GM12878 (cell line): ENCODE measurements at regions not wholly inside any gene's neighbourhood (a gene's known extent, or its start where the extent isn't known, plus 50 kb on each side); places are given as distances from the start of the nearest gene placed in this dataset.

Experiments
- ATAC-seq: fragments of 200-7000 bp; cut with Tn5 transposase; 3 replicates; pipeline ENCODE4 v1.9.1; 2020; ENCODE audit warnings: mild to moderate bottlenecking, moderate library complexity
- BruUV-seq: library from RNA; stranded (reverse); fragments of 400-500 nt; replicated peaks from 2 replicates; lab custom pipeline; 2021; lab: Mats Ljungman, UMichigan
- CTCF ChIA-PET: fragments of 300-600 bp; sonication (Branson Sonifier 250); formaldehyde crosslinking; extraction: SDS; loops from one replicate; lab custom pipeline; 2021; ENCODE audit warnings: inconsistent platforms; lab: Yijun Ruan, JAX
- POLR2A ChIA-PET: fragments of 350-600 bp; formaldehyde crosslinking; extraction: SDS; loops from one replicate; lab custom pipeline; 2021; ENCODE audit warnings: inconsistent platforms; lab: Charles Lee
- RAD21 ChIA-PET: fragments of 300-600 bp; sonication (Branson Sonifier 250); formaldehyde crosslinking; loops from one replicate; lab custom pipeline; 2023; ENCODE audit warnings: antibody characterized with exemption; ENCODE audit not compliant: unreplicated experiment; lab: Charles Lee
- SMC1A ChIA-PET: fragments of 300-600 bp; sonication (Branson Sonifier 250); formaldehyde crosslinking; loops from one replicate; lab custom pipeline; 2023; ENCODE audit not compliant: unreplicated experiment, uncharacterized antibody; lab: Charles Lee
- DNase-seq: peaks from one replicate; pipeline ENCODE4 v3.0.0-alpha.2; 2011; ENCODE audit warnings: low read depth, low spot score
- FAIRE-seq: peaks from 3 replicates; lab custom pipeline; 2011; peaks lifted over from hg19 to GRCh38; lab: Jason Lieb, UNC
- H2AFZ ChIP-seq: 2 replicates; pipeline ENCODE4 v1.6.0; 2011; ENCODE audit warnings: low read depth, low read length, control low read depth; ENCODE audit not compliant: control insufficient read depth
- H3K27ac ChIP-seq: 2 replicates; pipeline ENCODE4 v1.5.1; 2011; ENCODE audit warnings: control low read depth; ENCODE audit not compliant: control insufficient read depth, insufficient read depth
- H3K27me3 ChIP-seq, 2 experiments: replicated peaks in 1 of 2; 2 replicates each; pipeline versions ENCODE4 v1.6.0 to v1.6.1; 2011; ENCODE audit warnings: low read length in 1 of 2; ENCODE audit not compliant: control insufficient read depth in 2 of 2, insufficient read depth in 2 of 2
- H3K36me3 ChIP-seq, 2 experiments: 2 replicates each; pipeline ENCODE4 v1.5.1; 2011; ENCODE audit warnings: low read length in 1 of 2; ENCODE audit not compliant: control insufficient read depth in 2 of 2, insufficient read depth in 2 of 2
- H3K4me1 ChIP-seq: 2 replicates; pipeline ENCODE4 v1.6.1; 2011; ENCODE audit warnings: mild to moderate bottlenecking, low read length, moderate library complexity, mixed read lengths; ENCODE audit not compliant: control insufficient read depth, insufficient read depth
- H3K4me2 ChIP-seq: 2 replicates; pipeline ENCODE4 v1.6.0; 2011; ENCODE audit warnings: control low read depth; ENCODE audit not compliant: control insufficient read depth, insufficient read depth
- H3K4me3 ChIP-seq: fragments of 200-600 bp; sonication (generic); 2 replicates; pipeline ENCODE4 v1.5.1; 2016
- H3K79me2 ChIP-seq: 2 replicates; pipeline ENCODE4 v1.6.0; 2011; ENCODE audit warnings: low read length; ENCODE audit not compliant: control insufficient read depth, insufficient read depth
- H3K9ac ChIP-seq: 2 replicates; pipeline ENCODE4 v1.8.0; 2011; ENCODE audit warnings: low read length, control low read depth, mixed read lengths; ENCODE audit not compliant: control insufficient read depth, insufficient read depth
- H3K9me3 ChIP-seq: replicated peaks from 3 replicates; pipeline ENCODE4 v1.5.1; 2011; ENCODE audit warnings: mild to moderate bottlenecking, low read length; ENCODE audit not compliant: control insufficient read depth, insufficient read depth
- H4K20me1 ChIP-seq: 2 replicates; pipeline ENCODE4 v1.6.0; 2011; ENCODE audit not compliant: control insufficient read depth, insufficient read depth
- ETV6 ChIP-seq, 2 experiments: fragments of 450-650 bp in 1 of 2; IDR thresholded peaks in 1 of 2; conservative IDR thresholded peaks in 1 of 2; 2 replicates each; pipeline ENCODE4 v1.6.1; 2014; ENCODE audit warnings: antibody characterized with exemption in 1 of 2, borderline replicate concordance in 1 of 2, low read depth in 1 of 2, mild to moderate bottlenecking in 1 of 2, moderate library complexity in 1 of 2
- JUND ChIP-seq: IDR thresholded peaks from 2 replicates; pipeline ENCODE4 v1.6.1; 2012; ENCODE audit warnings: low read depth, mild to moderate bottlenecking, low read length, improper control_type of control experiment, moderate library complexity
- KAT2A ChIP-seq: conservative IDR thresholded peaks from 2 replicates; pipeline ENCODE4 v1.6.1; 2011; ENCODE audit warnings: low read depth, low read length; ENCODE audit not compliant: control insufficient read depth
- RCOR1 ChIP-seq: conservative IDR thresholded peaks from 2 replicates; pipeline ENCODE4 v1.6.1; 2012; ENCODE audit warnings: low read depth, low read length, improper control_type of control experiment
- WGBS: methylation state at CpG from one replicate; pipeline ENCODE4 v1.1.6; 2016; ENCODE audit warnings: low lambda C conversion rate; ENCODE audit not compliant: insufficient replicate concordance, insufficient coverage; ENCODE audit errors: missing lambda C conversion rate; 5-methylcytosine and 5-hydroxymethylcytosine counted together
- in situ Hi-C: fragments of 300-500 bp; cut with MboI; formaldehyde crosslinking; loops from 9 replicates; pipeline ENCODE4 v1.14.3; 2018; ENCODE audit warnings: mixed read lengths
- intact Hi-C: fragments of 100-400 bp; cut with micrococcal nuclease; formaldehyde crosslinking; loops from one replicate; pipeline ENCODE4 v1.14.2; 2022; ENCODE audit not compliant: unreplicated experiment
- TF ChIP-seq, protein P1 (sequence below): fragments of 450-650 bp; IDR thresholded peaks from 2 replicates; pipeline ENCODE4 v1.6.1; 2017; ENCODE audit warnings: mild to moderate bottlenecking, moderate library complexity

DNA sequence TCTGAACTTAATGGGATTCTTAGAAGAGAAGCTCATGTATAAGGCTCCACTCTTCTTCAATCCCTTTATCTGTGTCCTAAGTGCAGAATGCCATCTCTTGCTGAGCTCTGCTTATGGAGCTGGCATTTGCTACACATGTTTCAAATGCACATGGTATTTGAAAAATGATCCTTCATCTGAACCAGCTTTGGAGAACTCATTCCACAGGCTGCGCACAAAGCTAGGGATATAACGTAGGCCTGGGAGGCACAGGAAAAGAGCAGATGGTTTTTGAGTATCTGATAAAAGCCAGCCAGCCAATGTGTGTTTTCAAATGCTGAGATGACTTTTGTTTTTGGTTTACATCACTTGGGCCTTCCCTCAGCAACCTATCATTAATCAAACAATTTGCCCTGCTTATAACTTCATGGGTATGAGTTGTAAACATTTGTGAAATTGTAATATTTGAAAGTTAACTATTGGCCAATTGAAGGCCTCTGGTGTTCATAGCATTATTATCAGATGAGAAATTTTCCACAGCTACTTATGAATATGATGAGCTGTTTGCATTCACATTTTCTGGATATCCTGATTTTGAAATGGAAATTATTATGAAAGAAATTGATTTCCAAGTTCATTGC, 729.0 kb downstream of the FGF9 start:
- ATAC-seq: no peak

More for the DNA sequence above, 729.0 kb downstream of the FGF9 start:
- in situ Hi-C loops (no loop called here), intact Hi-C loops (no loop called here)
- ChIA-PET SMC1A (no interaction called here), RAD21 (no interaction called here), CTCF (interaction anchor here (1.0 kb wide), 1 partner anchor 59 kb away, joined by 3 read pairs; no protein-coding TSS in a partner anchor), POLR2A (no interaction called here)
- no TSS peak for BruUV-seq
- Histone ChIP-seq H3K27me3 (no peaks in the 10 kb centered on the region), H3K4me1 (no peaks in the 10 kb centered on the region), H4K20me1 (no peaks in the 10 kb centered on the region), H3K9me3 (no peaks in the 10 kb centered on the region), H3K9ac (no peak overlapping the region), H2AFZ (no peak overlapping the region), H3K79me2 (no peaks in the 10 kb centered on the region), H3K4me2 (no peak overlapping the region), H3K36me3 (no peaks in the 10 kb centered on the region), H3K27ac (no peak overlapping the region), H3K4me3 (no peak overlapping the region)
- TF ChIP-seq RCOR1 (no peak), ETV6 (conservative IDR thresholded peaks at IDR 0.05 in 1 of 2, IDR thresholded peaks at IDR 0.05 in 1 of 2; ENCODE audit: borderline replicate concordance in 1 of 2, low read depth in 1 of 2) (no peak), JUND (no peak), KAT2A (no peak)
- TF ChIP-seq, protein P1, sequence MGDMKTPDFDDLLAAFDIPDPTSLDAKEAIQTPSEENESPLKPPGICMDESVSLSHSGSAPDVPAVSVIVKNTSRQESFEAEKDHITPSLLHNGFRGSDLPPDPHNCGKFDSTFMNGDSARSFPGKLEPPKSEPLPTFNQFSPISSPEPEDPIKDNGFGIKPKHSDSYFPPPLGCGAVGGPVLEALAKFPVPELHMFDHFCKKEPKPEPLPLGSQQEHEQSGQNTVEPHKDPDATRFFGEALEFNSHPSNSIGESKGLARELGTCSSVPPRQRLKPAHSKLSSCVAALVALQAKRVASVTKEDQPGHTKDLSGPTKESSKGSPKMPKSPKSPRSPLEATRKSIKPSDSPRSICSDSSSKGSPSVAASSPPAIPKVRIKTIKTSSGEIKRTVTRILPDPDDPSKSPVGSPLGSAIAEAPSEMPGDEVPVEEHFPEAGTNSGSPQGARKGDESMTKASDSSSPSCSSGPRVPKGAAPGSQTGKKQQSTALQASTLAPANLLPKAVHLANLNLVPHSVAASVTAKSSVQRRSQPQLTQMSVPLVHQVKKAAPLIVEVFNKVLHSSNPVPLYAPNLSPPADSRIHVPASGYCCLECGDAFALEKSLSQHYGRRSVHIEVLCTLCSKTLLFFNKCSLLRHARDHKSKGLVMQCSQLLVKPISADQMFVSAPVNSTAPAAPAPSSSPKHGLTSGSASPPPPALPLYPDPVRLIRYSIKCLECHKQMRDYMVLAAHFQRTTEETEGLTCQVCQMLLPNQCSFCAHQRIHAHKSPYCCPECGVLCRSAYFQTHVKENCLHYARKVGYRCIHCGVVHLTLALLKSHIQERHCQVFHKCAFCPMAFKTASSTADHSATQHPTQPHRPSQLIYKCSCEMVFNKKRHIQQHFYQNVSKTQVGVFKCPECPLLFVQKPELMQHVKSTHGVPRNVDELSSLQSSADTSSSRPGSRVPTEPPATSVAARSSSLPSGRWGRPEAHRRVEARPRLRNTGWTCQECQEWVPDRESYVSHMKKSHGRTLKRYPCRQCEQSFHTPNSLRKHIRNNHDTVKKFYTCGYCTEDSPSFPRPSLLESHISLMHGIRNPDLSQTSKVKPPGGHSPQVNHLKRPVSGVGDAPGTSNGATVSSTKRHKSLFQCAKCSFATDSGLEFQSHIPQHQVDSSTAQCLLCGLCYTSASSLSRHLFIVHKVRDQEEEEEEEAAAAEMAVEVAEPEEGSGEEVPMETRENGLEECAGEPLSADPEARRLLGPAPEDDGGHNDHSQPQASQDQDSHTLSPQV: no peak
- no peak for FAIRE-seq
- WGBS: 41% methylated on average over 2 of the region's 2 CpGs
- DNase-seq: no peak
